IMR-90 (cell line): ENCODE measurements at regions not wholly inside any gene's neighbourhood (a gene's known extent, or its start where the extent isn't known, plus 50 kb on each side); places are given as distances from the start of the nearest gene placed in this dataset.

Source experiments
- BHLHE40 ChIP-seq: fragments of 150-350 bp; IDR thresholded peaks from 2 replicates; pipeline ENCODE4 v1.6.1; 2016; ENCODE audit warnings: mild to moderate bottlenecking, low read depth, low read length
- CEBPB ChIP-seq: IDR thresholded peaks from 2 replicates; pipeline ENCODE4 v1.6.1; 2012; ENCODE audit warnings: low read depth, low read length, improper control_type of control experiment
- CHD1 ChIP-seq: IDR thresholded peaks from 2 replicates; pipeline ENCODE4 v1.6.1; 2012; ENCODE audit warnings: low read depth, low read length, improper control_type of control experiment
- CTCF ChIP-seq: conservative IDR thresholded peaks from 2 replicates; pipeline ENCODE4 v1.5.1; 2012; ENCODE audit warnings: mild to moderate bottlenecking, low read depth, low read length, improper control_type of control experiment
- FOS ChIP-seq: fragments of 150-350 bp; IDR thresholded peaks from 2 replicates; pipeline ENCODE4 v1.6.1; 2016; ENCODE audit warnings: low read depth, low read length
- MAFK ChIP-seq: IDR thresholded peaks from 2 replicates; pipeline ENCODE4 v1.6.1; 2012; ENCODE audit warnings: low read depth, low read length, improper control_type of control experiment
- MXI1 ChIP-seq: IDR thresholded peaks from 2 replicates; pipeline ENCODE4 v1.6.1; 2012; ENCODE audit warnings: low read depth, mild to moderate bottlenecking, low read length, moderate library complexity, borderline replicate concordance
- POLR2A ChIP-seq: IDR thresholded peaks from 2 replicates; pipeline ENCODE4 v1.6.1; 2012; ENCODE audit warnings: mild to moderate bottlenecking, low read depth, low read length
- RAD21 ChIP-seq: IDR thresholded peaks from 2 replicates; pipeline ENCODE4 v1.6.1; 2012; ENCODE audit warnings: low read length, improper control_type of control experiment
- RCOR1 ChIP-seq: IDR thresholded peaks from 2 replicates; pipeline ENCODE4 v1.6.1; 2012; ENCODE audit warnings: mild to moderate bottlenecking, low read length, improper control_type of control experiment; ENCODE audit not compliant: insufficient replicate concordance
- RFX5 ChIP-seq: IDR thresholded peaks from 2 replicates; pipeline ENCODE4 v1.8.0; 2012; ENCODE audit warnings: low read depth, mild to moderate bottlenecking, low read length, moderate library complexity
- SMC3 ChIP-seq: fragments of 150-350 bp; IDR thresholded peaks from 2 replicates; pipeline ENCODE4 v1.6.1; 2016; ENCODE audit warnings: low read depth, mild to moderate bottlenecking, antibody characterized with exemption, low read length, moderate library complexity
- USF2 ChIP-seq: fragments of 150-350 bp; IDR thresholded peaks from 2 replicates; pipeline ENCODE4 v1.6.1; 2017; ENCODE audit warnings: mild to moderate bottlenecking, antibody characterized with exemption, low read length, low read depth

GRCh38 chr4:175910700-175911099 is 98.6 kb upstream of the GPM6A start:
- TF ChIP-seq CTCF (no peak), RAD21 (no peak), POLR2A (no peak), RFX5 (no peak), SMC3 (no peak), MXI1 (no peak), MAFK (no peak), CEBPB (no peak), CHD1 (no peak), USF2 (no peak), FOS (no peak), RCOR1 (no peak), BHLHE40 (no peak)
